Dermis microvascular lymphatic vessel endothelial cell (primary cell): ENCODE measurements at regions not wholly inside any gene's neighbourhood (a gene's known extent, or its start where the extent isn't known, plus 50 kb on each side); places are given as distances from the start of the nearest gene placed in this dataset.
"Not testable (repeated sequence)": the region's sequence is repeated elsewhere in the genome, so short reads cannot be mapped to it uniquely, and the experiment has no call there.

Experiments
- DNase-seq, 2 donors: peaks; one replicate each; pipeline versions ENCODE4 v3.0.0 to v3.0.0-alpha.2; 2010; ENCODE audit warnings: low read depth in 2 of 2

DNA sequence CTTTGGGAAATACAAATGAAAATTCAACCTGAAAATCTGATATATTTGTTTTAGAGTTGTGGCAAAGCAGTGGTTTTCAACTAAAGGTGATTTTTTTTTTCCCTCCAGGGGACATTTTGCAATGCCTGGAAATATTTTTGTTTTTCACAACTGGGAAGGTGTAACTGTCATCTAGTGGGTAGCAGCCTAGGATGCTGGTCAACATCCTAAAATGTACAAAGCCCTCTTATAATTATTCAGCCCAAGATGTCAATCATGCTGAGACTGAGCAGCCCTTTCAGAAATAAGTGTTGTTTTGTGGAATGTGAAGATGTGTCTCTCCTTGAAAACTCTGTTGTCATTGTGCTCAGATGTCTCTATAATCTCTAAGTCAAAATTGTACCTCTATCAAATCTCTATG, 95.2 kb upstream of the NCAM2 start:
- no peak for DNase-seq

DNA sequence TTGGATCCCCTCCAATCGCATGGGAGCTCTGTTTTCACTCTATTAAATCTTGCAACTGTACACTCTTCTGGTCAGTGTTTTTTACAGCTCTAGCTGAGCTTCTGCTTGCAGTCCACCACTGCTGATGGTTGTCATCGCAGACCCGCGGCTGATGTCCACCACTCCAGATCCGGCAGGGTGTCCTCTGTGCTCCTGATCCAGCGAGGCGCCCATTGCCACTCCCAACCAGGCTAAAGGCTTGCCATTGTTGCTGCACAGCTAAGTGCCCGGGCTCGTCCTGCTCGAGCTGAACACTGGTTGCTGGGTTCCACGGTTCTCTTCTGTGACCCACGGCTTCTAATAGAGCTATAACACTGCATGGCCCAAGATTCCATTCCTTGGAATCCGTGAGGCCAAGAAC, 70.7 kb upstream of the NCAM2 start:
- DNase-seq: not testable (repeated sequence)

DNA sequence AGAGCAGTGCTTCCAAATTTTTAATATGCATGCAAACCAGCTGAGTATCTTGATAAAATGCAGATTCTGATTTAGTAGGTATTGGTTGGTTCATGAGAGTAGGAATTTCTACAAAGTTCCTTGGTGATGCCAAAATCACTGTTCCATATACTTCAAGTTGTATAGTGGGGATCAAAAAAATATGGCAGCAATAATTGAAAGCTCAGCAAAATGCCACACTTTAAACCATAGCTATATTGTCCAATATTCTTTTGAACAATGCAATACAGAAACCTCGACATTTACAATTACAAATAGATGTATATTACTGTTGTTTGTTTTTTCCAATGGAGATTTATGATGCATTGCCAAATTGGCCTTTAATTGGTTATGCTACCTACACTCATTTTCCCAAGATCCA, 55.7 kb upstream of the NCAM2 start:
- no peak for DNase-seq

DNA sequence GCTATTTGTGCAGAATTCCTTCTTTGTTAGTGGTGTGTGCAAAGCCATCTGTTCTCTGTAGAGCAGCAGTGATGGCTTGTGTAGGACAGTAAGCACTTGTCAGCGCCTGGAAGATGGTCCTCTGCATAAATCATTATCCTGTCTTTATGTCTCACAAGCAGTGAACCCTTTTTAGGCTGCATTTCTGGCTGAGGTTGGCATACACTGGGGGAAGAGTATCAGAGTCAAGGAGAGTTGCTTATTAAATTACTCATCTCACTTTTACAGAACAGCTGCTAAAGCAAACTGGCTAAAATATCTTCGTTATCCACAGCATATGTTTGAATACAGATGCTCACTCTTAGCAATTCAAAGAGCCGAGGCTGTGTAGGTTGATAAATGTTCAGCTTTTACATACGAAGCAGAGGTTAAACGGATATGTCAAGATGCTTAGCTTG, 54.6 kb upstream of the NCAM2 start:
- no peak for DNase-seq

DNA sequence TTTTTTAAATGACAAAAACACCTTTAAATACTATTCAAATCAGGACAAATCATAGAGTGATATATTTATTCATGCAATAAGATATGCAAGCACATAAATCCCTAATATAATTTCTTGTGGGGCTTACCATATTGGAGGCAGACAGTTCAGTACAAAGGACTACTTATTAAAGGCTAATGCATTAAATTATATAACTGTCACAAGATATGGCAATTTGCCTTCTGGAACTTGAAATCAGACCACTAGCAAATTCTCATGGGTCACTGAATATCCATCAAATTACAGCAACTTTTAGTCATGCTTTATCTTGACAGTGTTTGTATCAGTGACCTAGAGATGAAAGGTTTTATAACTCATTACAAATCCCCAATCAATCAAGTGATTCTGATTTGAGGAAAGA, 54.1 kb upstream of the NCAM2 start:
- no peak for DNase-seq

DNA sequence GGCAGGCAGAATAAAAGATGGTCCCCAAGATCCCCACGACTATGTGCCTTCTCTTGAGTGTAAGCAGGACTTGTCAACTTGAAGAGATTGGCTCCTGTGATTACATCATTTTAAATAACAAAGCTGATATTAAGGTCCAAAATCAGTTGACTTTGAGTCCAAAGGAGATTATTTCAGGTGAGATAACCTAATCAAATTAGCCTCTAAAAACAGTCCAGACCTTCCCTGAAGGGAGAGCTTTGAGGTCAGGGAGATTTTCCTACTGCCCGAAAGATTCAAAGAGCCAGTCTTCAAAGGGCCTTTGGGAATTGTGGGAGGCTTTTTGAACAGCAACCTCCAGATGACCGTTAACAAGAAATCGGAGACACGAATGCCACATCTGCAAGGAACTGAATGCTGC, 51.5 kb upstream of the NCAM2 start:
- DNase-seq: no peak
